GM12878 (cell line): ENCODE measurements at regions not wholly inside any gene's neighbourhood (a gene's known extent, or its start where the extent isn't known, plus 50 kb on each side); places are given as distances from the start of the nearest gene placed in this dataset.

ENCODE experiments used
- CTCF ChIP-seq, 3 experiments: IDR thresholded peaks in 2 of 3; conservative IDR thresholded peaks in 1 of 3; 2 replicates each; pipeline ENCODE4 v1.5.1; 2011; ENCODE audit warnings: low read depth in 3 of 3, low read length in 3 of 3, mild to moderate bottlenecking in 3 of 3, control low read depth in 2 of 3, moderate library complexity in 2 of 3, inconsistent platforms in 1 of 3, mixed read lengths in 1 of 3; ENCODE audit not compliant: control insufficient read depth in 2 of 3, insufficient read depth in 1 of 3; ENCODE audit errors: extremely low read depth in 1 of 3
- IKZF2 ChIP-seq, 2 experiments: fragments of 450-650 bp; IDR thresholded peaks; 2 replicates each; pipeline ENCODE4 v1.6.1; 2017; ENCODE audit warnings: mild to moderate bottlenecking in 2 of 2, moderate library complexity in 2 of 2
- KAT2A ChIP-seq: conservative IDR thresholded peaks from 2 replicates; pipeline ENCODE4 v1.6.1; 2011; ENCODE audit warnings: low read depth, low read length; ENCODE audit not compliant: control insufficient read depth
- MEF2A ChIP-seq: IDR thresholded peaks from 2 replicates; pipeline ENCODE4 v1.6.1; 2011; ENCODE audit warnings: low read depth, mild to moderate bottlenecking, low read length, moderate library complexity; ENCODE audit not compliant: insufficient read depth
- MYC ChIP-seq: IDR thresholded peaks from 2 replicates; pipeline ENCODE4 v1.6.1; 2011; ENCODE audit warnings: mild to moderate bottlenecking, low read length, moderate library complexity, inconsistent platforms; ENCODE audit not compliant: insufficient read depth, insufficient replicate concordance, insufficient read length, severe bottlenecking
- POLR2A ChIP-seq: IDR thresholded peaks from 2 replicates; pipeline ENCODE4 v1.6.1; 2011; ENCODE audit warnings: low read depth, mild to moderate bottlenecking, low read length
- RAD21 ChIP-seq: IDR thresholded peaks from 2 replicates; pipeline ENCODE4 v1.6.1; 2011; ENCODE audit warnings: mild to moderate bottlenecking, low read depth, low read length, moderate library complexity; ENCODE audit not compliant: insufficient read depth
- RCOR1 ChIP-seq: conservative IDR thresholded peaks from 2 replicates; pipeline ENCODE4 v1.6.1; 2012; ENCODE audit warnings: low read depth, low read length, improper control_type of control experiment
- TAF1 ChIP-seq: IDR thresholded peaks from 2 replicates; pipeline ENCODE4 v1.6.1; 2011; ENCODE audit warnings: mild to moderate bottlenecking, low read depth, low read length, borderline replicate concordance
- ZBTB40 ChIP-seq: fragments of 450-650 bp; IDR thresholded peaks from 2 replicates; pipeline ENCODE4 v1.6.1; 2016; ENCODE audit warnings: mild to moderate bottlenecking, moderate library complexity, borderline replicate concordance

- TF ChIP-seq CTCF (IDR thresholded peaks at IDR 0.05 in 2 of 3, conservative IDR thresholded peaks at IDR 0.05 in 1 of 3; ENCODE audit: control insufficient read depth in 2 of 3, extremely low read depth in 1 of 3, insufficient read depth in 1 of 3, low read depth in 3 of 3, low read length in 3 of 3) (no peak), RAD21 (no peak), TAF1 (no peak), POLR2A (no peak), MYC (no peak), IKZF2 (IDR thresholded peaks at IDR 0.05) (no peak), ZBTB40 (no peak), MEF2A (no peak), RCOR1 (no peak), KAT2A (no peak)
Observed at GRCh38 chr3:82596805-82597204, 835.4 kb upstream of the GBE1 start.
